GM12873 (cell line): ENCODE measurements at regions not wholly inside any gene's neighbourhood (a gene's known extent, or its start where the extent isn't known, plus 50 kb on each side); places are given as distances from the start of the nearest gene placed in this dataset.

Experiments
- TF ChIP-seq, protein P1 (sequence below): IDR thresholded peaks from 2 replicates; pipeline ENCODE4 v1.5.1; 2012; ENCODE audit warnings: low read depth, mild to moderate bottlenecking, moderate library complexity, low read length, control low read depth; ENCODE audit not compliant: insufficient read depth; ENCODE audit errors: missing control alignments

DNA sequence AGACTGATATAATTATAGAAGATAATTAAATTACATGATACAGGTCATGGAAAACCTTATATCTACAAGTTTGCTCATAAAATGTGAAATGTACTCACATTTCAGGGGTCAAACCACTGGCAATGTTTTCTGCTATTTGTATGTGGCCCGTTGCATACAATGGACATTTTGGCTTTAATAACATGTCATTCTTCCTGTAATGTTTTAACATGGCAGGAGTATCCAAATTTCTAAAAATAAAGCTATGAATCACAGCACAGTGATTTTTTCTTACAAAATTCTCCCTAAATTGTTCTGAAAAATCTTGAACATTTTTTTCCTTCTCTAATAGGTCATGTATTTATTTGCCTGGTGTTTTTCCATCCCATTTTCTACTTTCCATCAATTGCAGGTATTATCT, 305.7 kb downstream of the SMOC2 start:
- TF ChIP-seq, protein P1, sequence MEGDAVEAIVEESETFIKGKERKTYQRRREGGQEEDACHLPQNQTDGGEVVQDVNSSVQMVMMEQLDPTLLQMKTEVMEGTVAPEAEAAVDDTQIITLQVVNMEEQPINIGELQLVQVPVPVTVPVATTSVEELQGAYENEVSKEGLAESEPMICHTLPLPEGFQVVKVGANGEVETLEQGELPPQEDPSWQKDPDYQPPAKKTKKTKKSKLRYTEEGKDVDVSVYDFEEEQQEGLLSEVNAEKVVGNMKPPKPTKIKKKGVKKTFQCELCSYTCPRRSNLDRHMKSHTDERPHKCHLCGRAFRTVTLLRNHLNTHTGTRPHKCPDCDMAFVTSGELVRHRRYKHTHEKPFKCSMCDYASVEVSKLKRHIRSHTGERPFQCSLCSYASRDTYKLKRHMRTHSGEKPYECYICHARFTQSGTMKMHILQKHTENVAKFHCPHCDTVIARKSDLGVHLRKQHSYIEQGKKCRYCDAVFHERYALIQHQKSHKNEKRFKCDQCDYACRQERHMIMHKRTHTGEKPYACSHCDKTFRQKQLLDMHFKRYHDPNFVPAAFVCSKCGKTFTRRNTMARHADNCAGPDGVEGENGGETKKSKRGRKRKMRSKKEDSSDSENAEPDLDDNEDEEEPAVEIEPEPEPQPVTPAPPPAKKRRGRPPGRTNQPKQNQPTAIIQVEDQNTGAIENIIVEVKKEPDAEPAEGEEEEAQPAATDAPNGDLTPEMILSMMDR: no peak

DNA sequence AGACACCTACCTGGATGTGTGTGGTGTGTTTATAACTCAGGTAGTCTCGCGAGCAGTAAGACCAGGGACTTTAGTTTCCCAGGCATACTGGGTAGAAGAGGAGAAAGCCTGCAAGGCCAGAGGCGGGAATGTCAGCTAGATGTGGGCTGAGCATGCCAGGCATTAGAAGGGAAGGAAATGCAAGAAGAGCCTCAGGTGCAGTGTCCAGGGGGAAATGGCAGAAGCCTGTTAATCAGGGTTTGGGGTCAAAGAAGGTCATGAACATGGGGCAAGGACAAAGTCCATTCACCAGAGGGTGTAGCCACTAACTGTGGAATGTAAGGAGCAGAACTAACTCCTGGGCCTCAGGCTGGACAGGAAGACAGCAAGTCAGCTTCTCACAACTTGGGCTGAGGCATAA, 305.0 kb downstream of the SMOC2 start:
- TF ChIP-seq, protein P1: no peak

DNA sequence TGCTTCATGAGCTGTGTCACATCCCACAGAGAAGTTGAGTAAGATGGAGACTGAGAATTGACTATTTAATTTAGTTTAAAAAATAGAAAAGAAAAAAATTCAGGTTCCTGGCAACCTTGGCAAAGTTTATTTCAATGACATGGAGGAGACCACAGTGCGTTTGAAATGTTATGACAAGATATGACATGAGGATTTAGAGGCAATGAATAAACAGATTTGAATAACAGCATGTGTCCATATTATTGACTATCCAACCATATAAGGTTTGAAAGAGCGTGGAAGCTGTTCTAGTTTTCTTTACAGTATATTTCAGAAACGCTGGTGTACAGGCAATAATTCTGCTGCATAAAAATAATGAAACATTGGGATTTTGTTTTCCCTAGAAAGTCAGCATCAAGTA, 303.9 kb downstream of the SMOC2 start:
- TF ChIP-seq, protein P1: no peak

GRCh38 chr6:168741942-168742782, 301.2 kb downstream of the SMOC2 start:
- TF ChIP-seq, protein P1: no peak

- TF ChIP-seq, protein P1: no peak
Measured at GRCh38 chr6:168741305-168741704, 300.3 kb downstream of the SMOC2 start.

GRCh38 chr6:168739381-168739780, 298.4 kb downstream of the SMOC2 start:
- TF ChIP-seq, protein P1: no peak

DNA sequence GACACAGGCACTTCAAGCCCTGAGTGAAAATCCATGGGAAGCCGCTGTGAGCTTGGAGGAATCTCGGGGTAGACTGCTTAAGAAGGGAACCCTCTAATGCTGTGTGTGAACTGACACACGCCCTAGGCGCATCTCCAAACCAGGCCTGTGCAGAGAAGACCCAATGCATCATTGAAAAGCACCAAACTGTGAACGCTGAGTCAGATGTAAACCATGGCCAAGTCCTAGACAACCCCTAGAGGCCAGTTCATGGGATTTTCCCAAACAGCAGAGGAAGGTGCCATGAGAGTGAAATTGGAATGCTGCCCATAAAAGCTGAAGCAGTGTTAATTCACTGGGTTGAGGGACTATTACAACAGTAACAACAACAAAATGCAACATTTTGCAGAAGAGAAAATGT, 296.5 kb downstream of the SMOC2 start:
- TF ChIP-seq, protein P1: no peak
